ENCODE measurements at regions not wholly inside any gene's neighbourhood (a gene's known extent, or its start where the extent isn't known, plus 50 kb on each side); places are given as distances from the start of the nearest gene placed in this dataset.

DNA sequence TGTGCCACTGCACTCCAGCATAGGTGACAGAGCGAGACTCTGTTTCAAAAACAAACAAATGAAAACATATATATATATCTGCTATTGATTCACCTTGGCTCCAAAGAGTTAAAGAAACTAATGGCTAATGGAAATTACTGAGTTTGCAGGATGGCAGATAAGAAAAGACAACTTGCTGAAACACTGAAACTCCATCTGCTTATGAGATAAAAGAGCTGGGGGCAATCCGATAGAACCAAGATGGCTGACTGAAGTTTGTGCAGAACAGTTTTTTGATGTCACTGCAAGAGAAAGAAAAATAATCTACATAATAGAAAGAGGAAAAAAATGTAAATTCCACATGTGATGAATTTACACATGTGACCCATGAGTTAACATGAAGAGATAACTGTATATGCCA is 88.2 kb downstream of the LRATD1 start:
- no peaks in the 10 kb centered on the region for H3K27me3 ChIP-seq (ENCODE audit: control insufficient read depth, insufficient read depth, low read length)
- TF ChIP-seq, protein P1, sequence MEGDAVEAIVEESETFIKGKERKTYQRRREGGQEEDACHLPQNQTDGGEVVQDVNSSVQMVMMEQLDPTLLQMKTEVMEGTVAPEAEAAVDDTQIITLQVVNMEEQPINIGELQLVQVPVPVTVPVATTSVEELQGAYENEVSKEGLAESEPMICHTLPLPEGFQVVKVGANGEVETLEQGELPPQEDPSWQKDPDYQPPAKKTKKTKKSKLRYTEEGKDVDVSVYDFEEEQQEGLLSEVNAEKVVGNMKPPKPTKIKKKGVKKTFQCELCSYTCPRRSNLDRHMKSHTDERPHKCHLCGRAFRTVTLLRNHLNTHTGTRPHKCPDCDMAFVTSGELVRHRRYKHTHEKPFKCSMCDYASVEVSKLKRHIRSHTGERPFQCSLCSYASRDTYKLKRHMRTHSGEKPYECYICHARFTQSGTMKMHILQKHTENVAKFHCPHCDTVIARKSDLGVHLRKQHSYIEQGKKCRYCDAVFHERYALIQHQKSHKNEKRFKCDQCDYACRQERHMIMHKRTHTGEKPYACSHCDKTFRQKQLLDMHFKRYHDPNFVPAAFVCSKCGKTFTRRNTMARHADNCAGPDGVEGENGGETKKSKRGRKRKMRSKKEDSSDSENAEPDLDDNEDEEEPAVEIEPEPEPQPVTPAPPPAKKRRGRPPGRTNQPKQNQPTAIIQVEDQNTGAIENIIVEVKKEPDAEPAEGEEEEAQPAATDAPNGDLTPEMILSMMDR (IDR thresholded peaks at IDR 0.05; ENCODE audit: insufficient read depth, low read length, poor library complexity, severe bottlenecking) = no peak

DNA sequence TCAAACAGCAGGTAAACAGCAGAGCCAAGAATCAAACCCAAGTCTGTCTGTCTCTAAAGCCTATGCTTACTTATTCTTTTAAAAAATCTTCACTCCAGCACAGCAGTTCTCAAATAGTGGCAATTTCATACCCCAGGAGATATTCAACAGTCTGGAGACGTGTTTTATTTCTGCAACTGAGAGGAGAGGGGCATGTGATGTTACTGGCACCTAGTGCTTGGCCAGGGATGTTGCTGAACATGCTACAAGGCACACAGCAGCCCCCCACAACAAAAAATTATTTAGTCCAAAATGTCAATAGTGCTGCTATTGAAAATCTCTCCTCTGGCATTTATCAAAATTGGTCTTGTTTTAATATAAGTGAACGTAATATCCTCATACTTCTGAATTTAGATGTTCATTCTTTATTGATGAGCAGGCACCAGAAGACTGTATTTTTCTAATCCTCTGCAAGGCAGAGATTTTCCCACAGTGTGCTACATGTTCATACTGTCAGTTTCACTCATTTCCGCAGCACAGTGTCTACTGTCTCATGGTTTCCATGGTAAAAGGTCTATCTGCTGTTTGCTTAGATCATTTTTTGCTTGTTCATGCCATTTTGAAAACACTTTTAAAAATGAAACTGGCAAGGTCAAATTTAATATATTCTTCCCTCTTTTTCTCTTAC is 90.5 kb downstream of the LRATD1 start:
- TF ChIP-seq, protein P1 (IDR thresholded peaks at IDR 0.05; ENCODE audit: insufficient read depth, low read length, poor library complexity, severe bottlenecking) = no peak
- Histone ChIP-seq H3K4me3 (ENCODE audit: low read depth, low read length) (no peak overlapping the region), H3K36me3 (ENCODE audit: control insufficient read depth, insufficient read depth, low read length) (no peaks in the 10 kb centered on the region), H3K27me3 (ENCODE audit: control insufficient read depth, insufficient read depth, low read length) (no peaks in the 10 kb centered on the region)
- DNase-seq (ENCODE audit: low read depth) = no peak

More for the DNA sequence above, 88.2 kb downstream of the LRATD1 start:
- Histone ChIP-seq H3K36me3 (ENCODE audit: control insufficient read depth, insufficient read depth, low read length) (no peaks in the 10 kb centered on the region), H3K4me3 (ENCODE audit: low read depth, low read length) (no peak overlapping the region)
- DNase-seq (ENCODE audit: low read depth) = no peak

DNA sequence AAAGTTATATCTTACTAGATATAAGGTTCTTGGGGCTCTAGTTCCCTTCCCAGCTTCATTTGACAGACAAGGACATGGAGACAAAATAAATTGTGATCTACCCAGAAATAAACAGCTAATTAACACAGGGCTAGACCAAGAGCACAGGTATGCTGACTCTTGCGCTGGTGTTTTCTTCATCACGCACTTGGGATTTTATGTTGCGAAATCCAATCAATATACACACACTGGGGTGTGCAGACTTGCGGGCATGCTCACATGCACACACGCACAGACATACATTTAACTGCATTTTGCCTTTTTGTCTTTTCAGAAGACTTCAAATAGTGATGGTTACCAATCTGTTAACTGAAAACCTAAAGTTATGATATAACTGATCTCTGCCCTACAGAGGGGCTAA is 91.2 kb downstream of the LRATD1 start:
- no peak for DNase-seq (ENCODE audit: low read depth)
- H3K36me3 ChIP-seq (ENCODE audit: control insufficient read depth, insufficient read depth, low read length) = no peaks in the 10 kb centered on the region
- TF ChIP-seq, protein P1 (IDR thresholded peaks at IDR 0.05; ENCODE audit: insufficient read depth, low read length, poor library complexity, severe bottlenecking) = no peak
- H3K27me3 ChIP-seq (ENCODE audit: control insufficient read depth, insufficient read depth, low read length) = no peaks in the 10 kb centered on the region
- H3K4me3 ChIP-seq (ENCODE audit: low read depth, low read length) = no peak overlapping the region

DNA sequence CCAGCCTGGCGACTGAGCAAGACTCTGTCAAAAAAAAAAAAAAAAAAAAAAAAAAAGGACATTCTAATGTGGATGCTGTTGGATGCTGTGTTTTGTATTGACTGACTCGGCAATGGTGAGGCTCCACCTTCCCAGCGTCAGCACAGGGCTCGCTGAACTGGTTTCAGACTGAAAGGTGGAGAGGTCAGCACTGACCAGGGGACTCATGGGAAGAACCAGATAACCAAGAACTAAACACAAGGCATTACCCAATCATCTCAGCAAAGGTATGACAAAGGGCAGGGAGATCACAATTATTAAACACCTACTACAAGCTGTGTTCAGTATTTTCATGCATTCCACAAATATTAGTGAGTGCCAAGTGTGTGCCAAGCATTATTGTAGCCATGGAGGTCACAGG is 103.2 kb downstream of the LRATD1 start:
- Histone ChIP-seq H3K36me3 (ENCODE audit: control insufficient read depth, insufficient read depth, low read length) (no peaks in the 10 kb centered on the region), H3K27me3 (ENCODE audit: control insufficient read depth, insufficient read depth, low read length) (no peaks in the 10 kb centered on the region), H3K4me3 (ENCODE audit: low read depth, low read length) (no peak overlapping the region)
- TF ChIP-seq, protein P1 (IDR thresholded peaks at IDR 0.05; ENCODE audit: insufficient read depth, low read length, poor library complexity, severe bottlenecking) = no peak
- DNase-seq (ENCODE audit: low read depth) = no peak

DNA sequence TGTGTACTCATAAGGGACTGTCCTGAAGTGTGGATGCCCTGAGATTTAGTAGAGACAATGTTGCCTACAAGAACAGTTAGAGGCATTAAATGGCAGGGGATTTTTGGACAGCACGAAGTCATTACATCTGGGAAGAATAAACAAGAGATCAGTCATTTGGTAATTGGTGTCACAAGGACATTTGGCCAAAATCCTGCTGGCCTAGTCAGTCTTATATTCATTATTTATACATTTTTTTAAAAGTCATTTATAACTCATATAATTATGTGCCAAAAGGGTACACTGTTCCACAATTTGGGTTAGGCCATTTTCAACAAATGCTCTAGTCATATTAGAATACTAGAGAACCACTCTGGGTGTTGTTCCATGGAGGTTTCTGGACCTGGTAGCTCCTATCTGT is 104.7 kb downstream of the LRATD1 start:
- H3K4me3 ChIP-seq (ENCODE audit: low read depth, low read length) = no peak overlapping the region
- TF ChIP-seq, protein P1 (IDR thresholded peaks at IDR 0.05; ENCODE audit: insufficient read depth, low read length, poor library complexity, severe bottlenecking) = no peak
- H3K36me3 ChIP-seq (ENCODE audit: control insufficient read depth, insufficient read depth, low read length) = no peaks in the 10 kb centered on the region
- no peaks in the 10 kb centered on the region for H3K27me3 ChIP-seq (ENCODE audit: control insufficient read depth, insufficient read depth, low read length)
- DNase-seq (ENCODE audit: low read depth) = no peak

DNA sequence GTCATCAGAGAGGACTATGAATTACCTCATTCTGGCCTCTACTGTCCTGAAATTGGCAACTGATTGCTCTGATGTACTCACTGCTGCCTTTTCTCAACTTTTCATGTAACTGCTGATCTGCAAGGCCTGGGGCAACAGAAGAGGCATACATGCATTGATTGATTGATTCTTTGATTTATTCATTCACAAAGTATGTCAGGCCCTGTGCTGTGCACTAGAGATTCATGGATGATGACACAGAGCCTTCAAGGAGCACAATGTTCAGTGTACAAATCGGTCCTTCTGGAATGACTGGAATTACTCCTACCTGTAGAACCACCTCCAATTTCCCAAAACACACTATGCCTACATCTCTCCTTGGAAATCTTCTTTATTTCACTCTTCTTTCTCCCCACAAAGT is 111.3 kb downstream of the LRATD1 start:
- no peak for DNase-seq (ENCODE audit: low read depth)
- no peaks in the 10 kb centered on the region for H3K36me3 ChIP-seq (ENCODE audit: control insufficient read depth, insufficient read depth, low read length)
- H3K4me3 ChIP-seq (ENCODE audit: low read depth, low read length) = no peak overlapping the region
- no peaks in the 10 kb centered on the region for H3K27me3 ChIP-seq (ENCODE audit: control insufficient read depth, insufficient read depth, low read length)
- TF ChIP-seq, protein P1 (IDR thresholded peaks at IDR 0.05; ENCODE audit: insufficient read depth, low read length, poor library complexity, severe bottlenecking) = no peak

Data from kidney epithelial cell (primary cell).